ENCODE measurements at regions not wholly inside any gene's neighbourhood (a gene's known extent, or its start where the extent isn't known, plus 50 kb on each side); places are given as distances from the start of the nearest gene placed in this dataset.

DNA sequence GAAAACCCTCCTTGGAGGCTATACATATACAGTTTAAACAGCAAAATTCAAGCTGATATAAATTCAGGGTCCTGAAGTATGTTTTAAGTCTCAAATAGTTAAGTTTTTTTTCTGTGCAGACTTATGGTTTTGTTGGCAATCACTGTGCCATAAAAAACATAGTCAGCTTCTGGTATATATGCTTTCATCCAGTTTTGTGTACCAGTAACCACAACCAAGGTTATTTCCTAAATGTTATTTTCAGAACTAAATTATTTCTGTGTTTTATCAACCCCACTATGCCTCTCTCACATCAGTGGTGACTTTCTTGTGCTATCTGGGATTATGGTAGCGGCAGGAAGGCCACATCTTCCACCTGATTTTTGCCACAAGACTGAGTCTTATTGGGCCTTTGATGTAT is 107.7 kb upstream of the SMARCA2 start:
- TF ChIP-seq, protein P1, sequence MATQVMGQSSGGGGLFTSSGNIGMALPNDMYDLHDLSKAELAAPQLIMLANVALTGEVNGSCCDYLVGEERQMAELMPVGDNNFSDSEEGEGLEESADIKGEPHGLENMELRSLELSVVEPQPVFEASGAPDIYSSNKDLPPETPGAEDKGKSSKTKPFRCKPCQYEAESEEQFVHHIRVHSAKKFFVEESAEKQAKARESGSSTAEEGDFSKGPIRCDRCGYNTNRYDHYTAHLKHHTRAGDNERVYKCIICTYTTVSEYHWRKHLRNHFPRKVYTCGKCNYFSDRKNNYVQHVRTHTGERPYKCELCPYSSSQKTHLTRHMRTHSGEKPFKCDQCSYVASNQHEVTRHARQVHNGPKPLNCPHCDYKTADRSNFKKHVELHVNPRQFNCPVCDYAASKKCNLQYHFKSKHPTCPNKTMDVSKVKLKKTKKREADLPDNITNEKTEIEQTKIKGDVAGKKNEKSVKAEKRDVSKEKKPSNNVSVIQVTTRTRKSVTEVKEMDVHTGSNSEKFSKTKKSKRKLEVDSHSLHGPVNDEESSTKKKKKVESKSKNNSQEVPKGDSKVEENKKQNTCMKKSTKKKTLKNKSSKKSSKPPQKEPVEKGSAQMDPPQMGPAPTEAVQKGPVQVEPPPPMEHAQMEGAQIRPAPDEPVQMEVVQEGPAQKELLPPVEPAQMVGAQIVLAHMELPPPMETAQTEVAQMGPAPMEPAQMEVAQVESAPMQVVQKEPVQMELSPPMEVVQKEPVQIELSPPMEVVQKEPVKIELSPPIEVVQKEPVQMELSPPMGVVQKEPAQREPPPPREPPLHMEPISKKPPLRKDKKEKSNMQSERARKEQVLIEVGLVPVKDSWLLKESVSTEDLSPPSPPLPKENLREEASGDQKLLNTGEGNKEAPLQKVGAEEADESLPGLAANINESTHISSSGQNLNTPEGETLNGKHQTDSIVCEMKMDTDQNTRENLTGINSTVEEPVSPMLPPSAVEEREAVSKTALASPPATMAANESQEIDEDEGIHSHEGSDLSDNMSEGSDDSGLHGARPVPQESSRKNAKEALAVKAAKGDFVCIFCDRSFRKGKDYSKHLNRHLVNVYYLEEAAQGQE (IDR thresholded peaks at IDR 0.05; ENCODE audit: low read depth), result no peak
- TF ChIP-seq TAF1 (IDR thresholded peaks at IDR 0.05; ENCODE audit: low read depth) (no peak), ZBTB7A (IDR thresholded peaks at IDR 0.05; ENCODE audit: low read depth) (no peak), EP300 (IDR thresholded peaks at IDR 0.05; ENCODE audit: borderline replicate concordance) (no peak), FOXM1 (IDR thresholded peaks at IDR 0.05; ENCODE audit: borderline replicate concordance, low read depth) (no peak), RAD21 (IDR thresholded peaks at IDR 0.05; ENCODE audit: low read depth) (no peak), TEAD4 (IDR thresholded peaks at IDR 0.05) (no peak), CEBPB (IDR thresholded peaks at IDR 0.05) (no peak), YY1 (IDR thresholded peaks at IDR 0.05; ENCODE audit: low read depth) (no peak), EGR1 (IDR thresholded peaks at IDR 0.05) (no peak), CREB1 (IDR thresholded peaks at IDR 0.05; ENCODE audit: low read depth) (no peak), NFIC (IDR thresholded peaks at IDR 0.05) (no peak), TCF12 (IDR thresholded peaks at IDR 0.05; ENCODE audit: low read depth) (no peak)
- TF ChIP-seq, protein P2, sequence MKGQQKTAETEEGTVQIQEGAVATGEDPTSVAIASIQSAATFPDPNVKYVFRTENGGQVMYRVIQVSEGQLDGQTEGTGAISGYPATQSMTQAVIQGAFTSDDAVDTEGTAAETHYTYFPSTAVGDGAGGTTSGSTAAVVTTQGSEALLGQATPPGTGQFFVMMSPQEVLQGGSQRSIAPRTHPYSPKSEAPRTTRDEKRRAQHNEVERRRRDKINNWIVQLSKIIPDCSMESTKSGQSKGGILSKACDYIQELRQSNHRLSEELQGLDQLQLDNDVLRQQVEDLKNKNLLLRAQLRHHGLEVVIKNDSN (IDR thresholded peaks at IDR 0.05), result no peak
- TF ChIP-seq, protein P3, sequence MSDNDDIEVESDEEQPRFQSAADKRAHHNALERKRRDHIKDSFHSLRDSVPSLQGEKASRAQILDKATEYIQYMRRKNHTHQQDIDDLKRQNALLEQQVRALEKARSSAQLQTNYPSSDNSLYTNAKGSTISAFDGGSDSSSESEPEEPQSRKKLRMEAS (IDR thresholded peaks at IDR 0.05), result no peak

DNA sequence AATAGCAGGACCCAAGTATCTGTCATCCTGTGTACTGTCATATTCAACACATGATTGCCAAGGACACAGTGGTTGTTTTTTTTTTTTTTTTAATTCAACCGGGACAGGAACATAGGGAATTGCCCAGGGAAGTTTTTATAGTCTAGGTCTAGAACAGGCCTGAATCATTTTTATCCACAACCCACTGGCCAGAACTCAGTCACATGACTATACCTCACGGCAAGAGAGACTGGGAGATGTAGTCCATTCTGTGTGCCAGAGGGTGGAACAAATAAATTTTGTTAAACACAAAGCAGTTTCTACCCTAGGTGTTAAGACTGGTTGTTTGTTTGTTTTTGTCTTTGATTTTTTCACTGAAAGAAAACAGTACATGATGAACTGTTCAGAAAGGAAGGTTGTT is 105.8 kb upstream of the SMARCA2 start:
- TF ChIP-seq, protein P2 (IDR thresholded peaks at IDR 0.05), result peak; percentile 57
- TF ChIP-seq NFIC (IDR thresholded peaks at IDR 0.05), result no peak

DNA sequence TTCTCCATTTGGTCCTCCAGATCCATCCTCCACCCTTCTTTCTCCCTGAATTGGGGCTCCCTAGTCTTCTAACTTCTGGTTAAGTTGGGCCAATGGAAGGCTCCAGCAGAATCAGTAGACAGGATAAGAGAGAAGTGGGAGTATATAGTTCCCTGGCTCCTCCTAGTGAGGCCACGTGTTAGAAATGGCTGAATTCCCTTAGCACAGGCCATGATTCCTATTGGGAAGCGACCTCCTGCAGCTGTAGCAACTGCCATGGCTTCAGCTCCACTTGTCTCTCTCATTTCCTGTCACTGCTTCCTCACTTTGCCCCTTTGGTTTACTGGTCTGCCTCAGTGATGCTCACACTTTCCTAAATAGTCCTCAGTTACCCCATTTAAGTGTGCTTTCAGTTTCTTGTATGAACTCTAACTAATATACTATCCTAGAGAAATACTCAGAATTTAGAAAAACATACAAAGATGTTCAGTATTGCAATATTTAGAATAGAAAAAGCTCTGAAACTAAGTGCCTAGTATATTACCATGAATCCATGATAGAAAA is 104.8 kb upstream of the SMARCA2 start:
- no peak for TF ChIP-seq TEAD4 (IDR thresholded peaks at IDR 0.05)
- no peak for TF ChIP-seq TAF1 (IDR thresholded peaks at IDR 0.05; ENCODE audit: low read depth)
- TF ChIP-seq, protein P1 (IDR thresholded peaks at IDR 0.05; ENCODE audit: low read depth), result no peak
- no peak for TF ChIP-seq NFIC (IDR thresholded peaks at IDR 0.05)
- no peak for TF ChIP-seq EGR1 (IDR thresholded peaks at IDR 0.05)
- TF ChIP-seq RAD21 (IDR thresholded peaks at IDR 0.05; ENCODE audit: low read depth), result no peak
- TF ChIP-seq, protein P3 (IDR thresholded peaks at IDR 0.05), result no peak
- TF ChIP-seq CREB1 (IDR thresholded peaks at IDR 0.05; ENCODE audit: low read depth), result no peak
- TF ChIP-seq, protein P2 (IDR thresholded peaks at IDR 0.05), result no peak
- no peak for TF ChIP-seq TCF12 (IDR thresholded peaks at IDR 0.05; ENCODE audit: low read depth)
- no peak for TF ChIP-seq YY1 (IDR thresholded peaks at IDR 0.05; ENCODE audit: low read depth)
- no peak for TF ChIP-seq FOXM1 (IDR thresholded peaks at IDR 0.05; ENCODE audit: borderline replicate concordance, low read depth)
- no peak for TF ChIP-seq CEBPB (IDR thresholded peaks at IDR 0.05)

DNA sequence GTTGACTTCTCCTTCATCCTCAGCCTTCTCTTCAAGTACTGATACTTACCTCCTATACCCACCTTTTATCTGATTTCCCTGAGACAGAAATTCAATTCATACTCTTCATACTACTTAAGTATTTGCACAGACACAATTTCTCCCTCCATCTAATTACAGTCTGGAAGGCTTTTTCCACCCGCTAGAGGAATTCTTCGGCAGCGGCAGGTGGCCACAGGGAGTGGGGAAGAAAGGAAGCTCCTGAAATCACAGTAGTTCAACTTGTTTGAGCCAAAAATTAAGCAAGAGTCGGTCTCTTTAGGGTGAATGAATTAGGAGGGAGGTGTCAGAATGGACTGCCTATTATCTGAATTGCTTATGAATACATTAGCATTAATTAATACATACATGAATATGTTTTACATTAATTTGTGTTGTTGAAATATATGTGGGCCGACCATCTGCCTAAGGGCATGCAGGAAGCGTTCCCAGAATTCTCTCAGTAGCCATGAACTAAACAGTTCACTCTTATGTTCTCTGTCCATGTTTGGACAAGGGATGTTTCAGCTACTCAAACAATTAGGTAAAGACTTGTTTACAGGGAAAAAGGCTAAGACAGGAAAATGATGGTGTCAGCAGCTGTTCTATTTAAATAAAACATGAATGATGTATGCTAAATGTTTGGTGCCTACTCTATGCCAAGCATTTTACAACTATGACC is 101.4 kb upstream of the SMARCA2 start:
- no peak for TF ChIP-seq FOXM1 (IDR thresholded peaks at IDR 0.05; ENCODE audit: borderline replicate concordance, low read depth)
- TF ChIP-seq, protein P3 (IDR thresholded peaks at IDR 0.05), result no peak
- no peak for TF ChIP-seq TEAD4 (IDR thresholded peaks at IDR 0.05)
- TF ChIP-seq CEBPB (IDR thresholded peaks at IDR 0.05), result no peak
- TF ChIP-seq ZBTB7A (IDR thresholded peaks at IDR 0.05; ENCODE audit: low read depth), result no peak
- TF ChIP-seq, protein P2 (IDR thresholded peaks at IDR 0.05), result no peak
- TF ChIP-seq, protein P1 (IDR thresholded peaks at IDR 0.05; ENCODE audit: low read depth), result no peak
- no peak for TF ChIP-seq YY1 (IDR thresholded peaks at IDR 0.05; ENCODE audit: low read depth)
- no peak for TF ChIP-seq EP300 (IDR thresholded peaks at IDR 0.05; ENCODE audit: borderline replicate concordance)
- TF ChIP-seq TAF1 (IDR thresholded peaks at IDR 0.05; ENCODE audit: low read depth), result no peak
- no peak for TF ChIP-seq RAD21 (IDR thresholded peaks at IDR 0.05; ENCODE audit: low read depth)
- no peak for TF ChIP-seq NFIC (IDR thresholded peaks at IDR 0.05)
- no peak for TF ChIP-seq TCF12 (IDR thresholded peaks at IDR 0.05; ENCODE audit: low read depth)
- TF ChIP-seq CREB1 (IDR thresholded peaks at IDR 0.05; ENCODE audit: low read depth), result no peak
